ENCODE measurements at regions not wholly inside any gene's neighbourhood (a gene's known extent, or its start where the extent isn't known, plus 50 kb on each side); places are given as distances from the start of the nearest gene placed in this dataset.

DNA sequence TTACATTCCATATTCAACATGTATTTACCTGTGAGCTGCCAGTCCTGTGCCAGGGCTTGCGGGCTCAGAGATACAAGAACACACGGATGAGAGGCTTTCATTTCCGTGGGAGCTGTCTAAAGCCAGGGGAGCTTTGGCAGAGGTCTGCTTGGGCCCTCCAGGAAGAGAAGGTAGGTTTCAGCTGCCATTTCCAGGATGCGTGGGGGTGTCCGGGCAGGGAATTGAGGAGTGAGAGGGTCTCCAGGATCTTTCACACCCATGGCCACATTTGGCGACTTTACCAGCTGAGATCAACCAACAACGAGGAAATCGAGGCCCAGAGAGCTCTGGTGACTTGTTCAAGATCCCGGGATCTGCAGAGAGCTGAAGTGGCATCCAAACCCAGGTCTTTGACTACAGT is 119.6 kb downstream of the BUD13 start:
- peaks cover 0 to 15% of the 10 kb centered on the region in 2 donors for H3K9me3 Mint-ChIP-seq
- no peak overlapping the region for H3K4me3 Mint-ChIP-seq
- no peak overlapping the region for H3K27ac Mint-ChIP-seq
- no peak for DNase-seq
- no peak for ATAC-seq
- no peaks in the 10 kb centered on the region for H3K4me1 Mint-ChIP-seq
- peaks cover 7% of the 10 kb centered on the region for H3K27me3 Mint-ChIP-seq

DNA sequence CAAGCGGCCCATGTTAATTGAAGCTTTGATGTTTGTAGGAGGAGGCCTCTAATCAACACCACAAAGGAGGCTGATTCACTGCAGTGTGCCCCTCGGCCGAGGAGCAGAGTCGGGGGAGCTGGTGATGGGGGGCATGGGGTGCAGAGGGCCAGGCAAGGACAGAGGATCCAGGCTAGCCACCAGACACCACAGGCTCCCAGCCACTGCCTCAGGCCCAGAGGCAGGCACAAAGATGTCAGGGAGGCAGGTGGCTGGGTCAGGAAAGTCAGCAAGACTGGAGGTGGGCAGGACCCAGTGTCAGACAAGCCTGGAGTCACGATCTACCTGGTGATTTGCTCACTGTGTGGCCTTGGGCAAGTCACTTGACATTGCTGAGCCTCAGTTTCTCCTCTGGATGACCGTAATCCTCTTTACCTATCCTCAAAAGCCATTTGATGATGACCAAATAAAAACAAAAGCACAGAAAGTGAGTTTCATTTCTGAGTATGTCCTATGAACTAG is 121.0 kb downstream of the BUD13 start:
- ATAC-seq (no peak), DNase-seq (no peak)
- Mint-ChIP-seq H3K9me3 (peaks cover 0 to 15% of the 10 kb centered on the region in 2 donors), H3K27ac (no peak overlapping the region), H3K27me3 (peaks cover 7% of the 10 kb centered on the region), H3K4me3 (no peak overlapping the region), H3K4me1 (no peaks in the 10 kb centered on the region)

DNA sequence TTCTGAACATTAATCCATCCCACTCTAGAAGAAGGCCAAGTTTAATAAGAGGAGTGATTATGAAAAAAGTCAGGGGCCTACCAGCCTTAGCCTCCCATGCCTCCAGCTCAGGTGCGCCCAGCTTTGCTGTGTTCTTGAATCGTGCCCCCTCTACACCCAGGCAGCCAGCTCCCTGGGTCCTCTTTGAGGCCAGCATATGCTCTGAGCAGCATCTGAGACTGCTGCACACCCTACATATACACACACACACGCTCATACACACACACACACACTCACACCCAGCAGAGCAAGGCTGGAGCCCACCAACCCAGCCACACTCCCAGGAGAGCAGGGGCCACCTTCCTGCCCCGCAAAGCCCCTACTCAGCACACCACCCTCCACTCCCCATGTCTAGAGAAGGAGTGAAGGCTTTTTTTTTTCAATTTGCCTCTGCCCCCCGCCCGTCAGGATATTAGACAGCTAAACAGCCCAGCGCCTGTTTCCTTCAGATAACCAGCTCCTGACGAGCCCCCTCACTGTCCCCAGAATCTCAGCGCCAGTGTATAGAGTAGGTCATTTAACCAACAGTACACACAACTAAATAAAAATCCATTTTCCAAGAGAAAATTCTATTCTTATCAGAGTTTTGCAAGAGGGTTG is 121.6 kb downstream of the BUD13 start:
- peaks cover 6% of the 10 kb centered on the region for H3K27me3 Mint-ChIP-seq
- ATAC-seq (no peak), DNase-seq (no peak)
- no peak overlapping the region for H3K4me3 Mint-ChIP-seq
- H3K9me3 Mint-ChIP-seq: peaks cover 0 to 12% of the 10 kb centered on the region in 2 donors
- no peaks in the 10 kb centered on the region for H3K4me1 Mint-ChIP-seq
- no peak overlapping the region for H3K27ac Mint-ChIP-seq

DNA sequence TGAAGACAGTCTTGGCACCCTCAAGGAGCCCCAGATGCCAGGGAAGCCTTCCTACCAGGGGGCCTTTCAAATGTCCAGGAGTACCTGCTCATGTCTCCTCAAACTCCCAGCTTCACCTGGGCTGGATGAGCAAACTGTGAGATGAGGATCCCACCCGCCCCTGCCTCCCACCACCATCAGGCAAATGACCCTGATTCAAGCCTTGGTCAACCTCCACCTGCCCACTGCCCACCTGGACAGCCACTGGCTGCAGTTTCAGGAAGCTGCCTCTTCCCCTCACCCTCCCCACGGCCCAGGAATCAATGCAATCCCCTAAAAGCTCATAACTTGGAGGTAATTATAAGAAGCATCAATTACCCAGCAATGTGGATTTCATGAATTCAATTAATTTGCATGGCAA is 122.7 kb downstream of the BUD13 start:
- ATAC-seq: no peak
- Mint-ChIP-seq H3K27ac (no peak overlapping the region), H3K9me3 (peaks cover 0 to 6% of the 10 kb centered on the region in 2 donors), H3K4me3 (no peak overlapping the region), H3K27me3 (no peaks in the 10 kb centered on the region), H3K4me1 (no peaks in the 10 kb centered on the region)
- no peak for DNase-seq

DNA sequence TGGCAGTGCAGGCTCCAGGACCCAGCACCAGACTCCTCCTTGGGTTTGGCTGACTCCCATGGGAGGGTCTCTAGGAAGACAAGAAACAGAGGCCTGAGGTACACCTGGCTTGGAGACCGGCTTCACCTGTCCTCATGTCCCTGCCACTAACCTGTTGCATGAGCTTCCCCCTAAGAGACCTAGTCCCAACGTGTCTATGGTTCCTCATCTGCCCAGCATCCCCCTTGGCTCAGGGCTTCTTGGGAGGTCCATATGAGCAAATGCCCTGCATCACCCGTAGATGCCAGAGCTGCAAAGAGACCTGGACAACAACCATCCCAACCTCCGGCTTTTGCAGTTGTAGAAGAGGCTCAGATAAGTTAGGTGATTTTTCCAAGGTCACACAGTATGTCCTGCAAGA is 123.5 kb downstream of the BUD13 start:
- ATAC-seq (no peak), DNase-seq (no peak)
- no peaks in the 10 kb centered on the region for H3K4me1 Mint-ChIP-seq
- H3K9me3 Mint-ChIP-seq: no peaks in the 10 kb centered on the region
- no peak overlapping the region for H3K27ac Mint-ChIP-seq
- no peak overlapping the region for H3K4me3 Mint-ChIP-seq
- peaks cover under 1% of the 10 kb centered on the region for H3K27me3 Mint-ChIP-seq

DNA sequence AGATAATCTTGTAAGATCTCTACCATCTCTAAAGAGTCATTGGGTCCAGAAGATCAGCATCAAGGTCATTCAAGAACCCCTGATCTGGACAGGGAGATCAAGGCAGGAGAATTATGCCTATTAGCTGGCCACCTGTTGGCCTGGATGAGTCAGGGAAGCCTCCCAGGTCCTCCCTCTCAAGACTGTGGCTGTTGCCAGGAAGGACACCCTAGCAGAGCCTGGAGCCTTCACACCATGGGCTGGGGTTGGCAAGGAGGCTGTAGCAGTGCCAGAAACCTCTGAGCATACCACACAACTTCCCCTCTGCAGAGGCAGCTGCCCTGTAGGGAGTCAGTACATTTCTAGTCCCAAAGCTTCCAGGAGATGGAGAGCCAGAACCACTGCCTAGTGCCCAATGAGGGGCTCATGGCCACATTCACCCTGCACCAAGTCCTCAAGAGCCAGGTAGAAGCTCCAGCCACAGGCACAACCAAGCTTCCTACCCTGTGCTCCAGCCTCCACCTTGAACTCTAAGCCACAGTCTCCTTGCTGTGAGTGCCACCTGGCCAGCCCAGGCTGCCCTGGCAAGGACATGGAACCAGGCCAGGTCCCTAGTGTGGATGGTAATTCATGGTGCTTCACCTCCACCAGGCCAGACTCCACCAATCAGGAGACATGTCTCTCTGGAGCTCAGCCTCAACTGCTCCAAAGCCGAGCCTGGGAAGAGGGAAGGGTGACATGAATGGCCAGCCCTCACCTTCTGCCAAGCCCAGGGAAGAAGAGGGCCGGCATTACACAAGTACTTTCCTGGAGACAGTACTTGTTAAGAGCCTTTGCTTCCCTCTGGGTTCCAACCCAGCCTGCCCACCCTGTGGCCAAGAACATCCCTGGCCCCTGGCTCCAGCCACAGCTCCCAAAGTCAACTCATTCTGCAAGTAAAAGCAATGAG is 124.3 kb downstream of the BUD13 start:
- Mint-ChIP-seq H3K4me3 (no peak overlapping the region), H3K9me3 (no peaks in the 10 kb centered on the region), H3K4me1 (no peaks in the 10 kb centered on the region), H3K27me3 (peaks cover 8% of the 10 kb centered on the region), H3K27ac (no peak overlapping the region)
- ATAC-seq (peak; percentile 10), DNase-seq (no peak)

DNA sequence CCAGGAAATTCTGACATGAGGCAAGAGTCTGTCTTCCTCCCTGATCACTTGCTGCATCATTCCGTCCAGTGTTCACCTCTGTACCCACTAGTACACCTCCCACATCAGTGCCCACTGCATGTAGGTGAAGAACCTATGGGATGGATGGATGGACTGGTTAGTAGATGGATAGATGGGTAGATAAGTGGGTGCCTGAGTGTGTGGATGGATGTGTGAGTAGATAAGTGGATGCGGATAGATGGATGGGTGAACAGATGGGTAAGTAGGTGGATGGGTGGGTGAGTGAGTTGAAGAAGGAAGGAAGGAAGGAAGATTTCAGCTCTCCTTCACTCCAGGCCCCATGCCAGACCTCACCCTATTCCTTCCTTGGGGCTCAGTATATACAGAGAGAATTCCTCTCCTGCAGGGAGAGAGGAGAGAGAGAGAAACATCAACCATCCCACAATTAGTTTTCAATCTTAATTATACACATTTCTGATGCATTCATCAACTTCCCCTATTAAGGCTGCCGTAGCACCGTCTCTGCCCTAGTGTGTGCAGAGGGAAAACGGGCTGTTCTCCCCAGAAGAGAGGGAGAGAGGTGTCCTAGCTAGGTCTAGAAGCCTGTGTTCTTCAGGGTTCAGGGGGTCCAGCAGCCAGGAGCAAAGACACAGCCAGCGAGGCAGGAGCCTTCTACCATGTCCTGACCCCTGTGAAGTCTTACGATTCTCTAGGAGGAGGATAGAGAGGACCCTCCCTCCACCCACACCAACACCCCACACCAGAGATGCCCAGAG is 125.3 kb downstream of the BUD13 start:
- Mint-ChIP-seq H3K27ac (no peak overlapping the region), H3K4me3 (no peak overlapping the region), H3K9me3 (no peaks in the 10 kb centered on the region), H3K27me3 (peaks cover 8% of the 10 kb centered on the region), H3K4me1 (no peaks in the 10 kb centered on the region)
- no peak for DNase-seq
- no peak for ATAC-seq

DNA sequence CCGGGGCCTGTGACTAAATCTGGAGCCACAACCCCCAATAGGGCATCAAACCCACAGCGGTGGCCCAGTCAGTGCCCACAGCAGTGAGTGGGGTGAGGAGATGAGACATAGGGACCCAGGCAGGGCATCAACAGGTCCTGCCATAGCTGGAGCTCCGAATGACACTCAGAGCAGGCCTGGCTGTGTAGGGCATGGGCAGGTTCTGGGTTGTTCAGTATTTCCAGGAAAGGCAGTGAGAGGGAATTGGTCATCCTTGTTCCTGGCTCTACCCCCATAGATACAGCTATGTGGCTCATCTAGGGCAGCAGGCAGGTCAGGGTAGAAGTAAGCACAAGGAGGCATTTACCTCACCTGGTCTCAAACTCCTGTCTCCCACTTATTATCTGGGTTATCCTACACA is 126.6 kb downstream of the BUD13 start:
- H3K27me3 Mint-ChIP-seq: peaks cover 15% of the 10 kb centered on the region
- H3K27ac Mint-ChIP-seq: no peak overlapping the region
- ATAC-seq: no peak

DNA sequence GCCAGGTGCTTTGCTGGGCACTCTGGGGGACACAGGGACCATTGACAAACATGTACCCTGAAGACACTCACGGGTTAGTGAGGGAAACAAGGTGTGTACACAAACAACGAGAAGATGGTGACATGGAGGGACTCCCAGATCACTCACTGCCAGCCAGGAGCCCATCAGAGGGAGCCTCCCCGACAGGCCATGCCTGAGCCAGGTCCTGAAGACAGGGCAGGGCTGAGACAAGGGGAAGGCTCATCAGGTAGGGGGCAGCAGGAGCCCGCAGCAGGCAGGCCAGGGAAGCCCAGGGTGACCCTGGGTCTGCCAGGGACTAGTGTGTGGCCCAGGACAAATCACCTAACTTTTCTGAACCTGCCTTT is 127.9 kb downstream of the BUD13 start:
- no peak overlapping the region for H3K4me3 Mint-ChIP-seq
- H3K9me3 Mint-ChIP-seq: no peaks in the 10 kb centered on the region
- ATAC-seq: no peak
- no peaks in the 10 kb centered on the region for H3K4me1 Mint-ChIP-seq
- H3K27ac Mint-ChIP-seq: no peak overlapping the region
- H3K27me3 Mint-ChIP-seq: peaks cover 15% of the 10 kb centered on the region
- DNase-seq: no peak

More for the DNA sequence above, 126.6 kb downstream of the BUD13 start:
- no peak overlapping the region for H3K4me3 Mint-ChIP-seq
- no peak for DNase-seq
- H3K4me1 Mint-ChIP-seq: no peaks in the 10 kb centered on the region
- no peaks in the 10 kb centered on the region for H3K9me3 Mint-ChIP-seq

DNA sequence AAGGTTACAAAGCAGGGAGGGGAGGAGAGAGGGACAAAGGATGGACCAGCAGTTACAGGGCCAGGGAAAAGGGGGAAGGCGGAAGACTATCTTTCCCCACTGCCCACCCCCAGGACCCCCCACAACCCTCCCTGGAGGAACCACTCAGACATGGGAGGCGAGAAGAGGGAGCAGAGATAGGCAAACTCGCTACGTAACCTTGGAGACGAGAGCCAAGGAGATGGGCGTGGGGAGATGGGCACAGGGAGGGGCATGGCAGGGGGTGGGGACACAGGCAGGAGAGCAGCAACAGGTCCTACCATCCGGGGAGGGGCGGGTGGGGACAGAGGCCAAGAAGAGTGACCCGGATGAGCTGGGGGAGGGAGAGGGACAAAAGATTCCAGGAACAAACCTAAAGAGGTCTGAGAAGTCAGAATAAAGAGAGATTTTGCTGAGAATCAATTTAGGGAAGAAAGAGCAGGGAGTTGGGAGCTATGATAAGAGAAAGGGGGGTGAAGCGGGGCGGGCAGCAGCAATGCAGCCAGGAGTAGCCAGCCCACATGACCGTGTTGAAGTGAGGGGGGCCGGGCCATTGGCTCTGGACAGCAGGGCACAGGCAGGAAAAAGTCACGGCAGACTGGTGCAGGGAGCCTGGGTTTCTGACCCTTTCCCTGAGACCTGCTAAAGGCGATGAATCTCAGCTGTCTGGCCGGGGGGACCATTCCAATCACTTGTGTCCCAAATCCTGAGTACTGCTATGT is 128.4 kb downstream of the BUD13 start:
- no peaks in the 10 kb centered on the region for H3K9me3 Mint-ChIP-seq
- DNase-seq: no peak
- no peak for ATAC-seq
- no peaks in the 10 kb centered on the region for H3K4me1 Mint-ChIP-seq
- H3K4me3 Mint-ChIP-seq: no peak overlapping the region
- no peak overlapping the region for H3K27ac Mint-ChIP-seq
- peaks cover 15% of the 10 kb centered on the region for H3K27me3 Mint-ChIP-seq

DNA sequence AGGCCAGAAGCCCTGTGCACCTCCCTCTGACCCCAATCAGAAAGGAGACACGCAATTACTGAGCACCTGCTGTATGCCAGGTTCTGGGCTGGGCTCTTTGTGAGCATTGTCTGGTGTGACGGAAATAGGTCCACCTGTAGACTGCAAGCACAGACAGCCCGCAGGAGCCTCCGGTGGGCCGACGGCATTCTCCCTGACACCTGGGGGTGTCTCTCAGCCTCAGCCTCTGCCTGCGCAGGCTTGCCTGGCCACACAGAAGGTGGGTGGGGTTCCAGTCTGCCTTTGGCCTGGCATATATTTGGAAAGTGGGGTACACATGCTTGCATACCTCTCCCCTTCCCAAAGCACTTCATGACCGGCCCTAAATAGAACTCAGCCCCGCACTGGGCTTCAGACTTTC is 129.3 kb downstream of the BUD13 start:
- ATAC-seq (no peak), DNase-seq (no peak)
- H3K27ac Mint-ChIP-seq: no peak overlapping the region
- H3K9me3 Mint-ChIP-seq: no peaks in the 10 kb centered on the region
- H3K27me3 Mint-ChIP-seq: peaks cover 15% of the 10 kb centered on the region
- H3K4me3 Mint-ChIP-seq: no peak overlapping the region
- no peaks in the 10 kb centered on the region for H3K4me1 Mint-ChIP-seq

DNA sequence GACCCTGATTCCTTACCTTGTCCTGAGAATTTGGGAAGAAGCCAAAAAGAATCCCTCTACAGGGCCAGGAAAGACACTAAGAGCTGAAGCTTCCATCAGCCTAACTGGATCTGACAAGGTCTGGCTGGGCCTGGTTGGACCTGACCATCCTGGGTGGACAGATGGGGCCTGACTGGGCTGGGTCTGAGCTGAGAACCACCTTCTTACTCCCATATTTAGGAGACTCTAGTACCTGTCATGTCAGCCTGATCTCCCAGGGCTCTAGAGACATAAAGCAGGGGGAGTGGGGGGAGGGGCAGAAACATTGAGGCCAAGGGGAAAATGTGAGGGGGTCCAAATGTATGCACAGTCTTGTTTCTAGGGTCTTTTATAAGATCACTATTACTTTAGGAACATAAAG is 129.9 kb downstream of the BUD13 start:
- Mint-ChIP-seq H3K4me1 (no peaks in the 10 kb centered on the region), H3K27me3 (peaks cover 15% of the 10 kb centered on the region), H3K9me3 (no peaks in the 10 kb centered on the region), H3K4me3 (no peak overlapping the region), H3K27ac (no peak overlapping the region)
- ATAC-seq: no peak
- DNase-seq: no peak

DNA sequence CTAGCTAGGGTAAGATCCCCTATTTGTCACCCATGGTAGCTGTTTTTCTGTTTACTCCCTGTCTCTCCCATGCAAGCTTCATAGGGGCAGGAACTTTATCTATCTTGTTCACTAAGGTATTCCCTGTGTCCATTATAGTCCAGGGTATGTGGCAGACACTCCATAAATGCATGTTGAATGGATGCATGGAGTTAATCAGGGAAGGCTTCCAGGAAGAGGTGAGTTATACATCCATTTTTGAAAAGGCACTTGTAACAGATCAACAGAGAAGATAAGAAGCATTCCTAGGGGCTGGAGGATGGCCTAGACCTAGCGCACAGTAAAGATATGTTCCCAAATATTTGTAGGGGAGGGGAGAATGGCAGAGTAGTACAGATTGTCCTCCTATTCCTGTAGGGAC is 130.3 kb downstream of the BUD13 start:
- Mint-ChIP-seq H3K4me1 (no peaks in the 10 kb centered on the region), H3K4me3 (no peak overlapping the region), H3K27me3 (peaks cover 15% of the 10 kb centered on the region), H3K27ac (no peak overlapping the region), H3K9me3 (no peaks in the 10 kb centered on the region)
- DNase-seq (no peak), ATAC-seq (no peak)

DNA sequence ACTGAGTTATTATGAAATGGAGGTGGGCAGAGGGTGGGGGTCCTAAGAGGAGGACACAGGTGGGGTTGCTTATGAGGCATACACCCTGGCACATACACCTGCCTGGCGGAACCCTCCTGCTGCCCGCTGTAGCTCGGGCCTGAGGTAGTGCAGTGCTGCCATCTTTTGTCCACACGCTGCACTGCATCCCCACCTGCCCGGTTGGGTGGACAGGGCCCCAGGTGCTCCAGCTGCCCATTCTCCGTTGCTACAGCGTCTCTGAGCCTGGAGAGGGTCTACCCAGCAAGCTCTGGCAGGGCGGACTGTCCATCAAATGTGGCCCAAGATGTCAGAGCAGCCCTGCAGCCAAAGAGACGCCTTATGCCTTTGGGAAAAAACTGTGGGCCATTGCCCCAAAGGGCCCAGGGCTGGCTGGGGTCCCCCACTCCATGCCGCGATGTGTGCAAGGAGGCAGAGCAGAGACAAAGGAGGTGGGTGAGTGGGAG is 131.2 kb downstream of the BUD13 start:
- peak; percentile 69 for ATAC-seq
- Mint-ChIP-seq H3K4me3 (no peak overlapping the region), H3K9me3 (no peaks in the 10 kb centered on the region), H3K27ac (no peak overlapping the region), H3K4me1 (no peaks in the 10 kb centered on the region), H3K27me3 (peaks cover 15% of the 10 kb centered on the region)
- DNase-seq: peak; percentile 21 to 31
